Kidney capillary endothelial cell (primary cell): ENCODE measurements at regions not wholly inside any gene's neighbourhood (a gene's known extent, or its start where the extent isn't known, plus 50 kb on each side); places are given as distances from the start of the nearest gene placed in this dataset.
"Not testable (repeated sequence)": the region's sequence is repeated elsewhere in the genome, so short reads cannot be mapped to it uniquely, and the experiment has no call there.

Source experiments
- DNase-seq: peaks from one replicate; pipeline ENCODE4 v3.0.0-alpha.2; 2018; ENCODE audit warnings: low spot score

DNA sequence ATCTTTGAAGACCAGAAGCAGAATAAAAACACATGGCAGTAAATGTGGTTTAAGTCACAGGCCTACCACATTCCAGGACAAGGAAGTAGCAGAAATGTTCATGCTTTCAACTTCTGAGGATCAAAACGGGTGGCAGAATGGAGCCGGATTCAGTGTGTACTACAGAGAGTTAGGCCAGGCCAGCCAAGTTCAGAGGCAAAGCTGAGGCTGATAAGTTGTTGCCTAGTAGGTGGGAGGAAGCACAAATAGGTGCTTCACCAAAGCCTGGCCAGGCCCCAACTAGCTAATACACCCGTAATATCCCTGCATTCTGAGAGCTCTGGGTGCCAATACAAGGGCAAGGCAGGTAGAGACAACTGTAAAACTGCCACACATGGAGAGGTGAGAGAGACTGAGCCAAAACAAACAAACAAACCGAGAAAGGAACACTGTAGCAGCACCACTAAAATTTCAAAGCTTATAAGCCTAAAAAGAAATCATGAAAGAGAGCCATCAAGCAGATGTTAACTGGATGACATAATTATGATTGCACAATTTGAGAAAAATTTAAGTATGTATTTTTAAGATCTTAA, 156.4 kb upstream of the CBLB start:
- DNase-seq, result no peak

- no peak for DNase-seq
Observed at GRCh38 chr3:106029954-106030626, 161.3 kb upstream of the CBLB start.

DNA sequence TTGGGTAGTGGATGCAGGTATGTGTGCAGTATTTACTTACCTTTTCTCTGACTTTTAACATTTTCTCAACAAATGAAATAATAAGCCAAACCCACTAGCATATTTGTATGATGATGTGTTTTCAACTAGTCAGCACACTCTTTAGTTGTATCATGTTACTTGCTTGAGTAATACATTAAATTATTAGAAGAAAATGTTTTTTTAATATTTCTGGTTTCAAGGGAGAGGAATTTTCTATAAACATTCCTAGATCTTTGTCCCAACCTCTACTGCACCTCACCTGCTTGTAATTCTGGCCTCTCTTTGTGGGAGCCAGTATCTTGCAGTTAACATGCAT, 161.8 kb upstream of the CBLB start:
- DNase-seq, result no peak

DNA sequence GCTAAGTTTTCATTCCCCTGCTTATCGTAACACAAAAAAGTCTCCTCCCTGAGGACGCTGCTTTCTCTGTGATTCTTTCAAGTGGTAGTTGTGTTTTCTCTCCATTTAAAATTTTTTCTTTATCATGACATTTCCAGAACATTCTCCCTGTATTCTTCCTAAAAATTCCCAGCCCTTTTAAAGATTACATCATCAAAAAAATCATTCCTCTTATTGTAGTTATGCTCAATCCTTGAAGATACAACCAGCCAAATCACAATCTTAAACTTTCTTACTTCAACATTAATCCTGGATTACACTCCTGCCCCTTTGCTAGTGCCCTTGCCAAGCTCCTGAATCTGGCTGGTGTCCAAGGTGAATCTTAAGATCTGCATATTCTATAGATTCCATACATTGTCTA, 163.7 kb upstream of the CBLB start:
- no peak for DNase-seq

GRCh38 chr3:106033654-106034053, 164.8 kb upstream of the CBLB start:
- no peak for DNase-seq

DNA sequence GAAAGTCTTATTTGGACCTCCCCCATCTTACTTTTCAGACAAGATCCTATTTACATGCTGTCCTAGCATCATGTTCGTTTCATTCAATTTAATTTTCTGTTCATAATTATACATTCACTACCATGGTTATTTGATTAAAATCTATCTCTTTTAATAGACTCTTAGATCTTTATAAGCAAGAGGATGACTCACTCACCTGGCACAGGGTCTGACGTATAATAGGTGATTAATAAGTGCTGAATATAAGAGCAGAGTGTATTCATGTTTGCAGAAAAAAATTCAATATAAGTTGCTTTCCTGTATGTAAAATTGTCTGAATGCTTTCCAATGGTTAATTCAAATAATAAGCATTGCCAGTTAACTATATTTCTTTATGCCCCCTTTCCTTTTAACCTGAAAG, 165.5 kb upstream of the CBLB start:
- DNase-seq, result no peak

GRCh38 chr3:106035619-106036018, 166.8 kb upstream of the CBLB start:
- DNase-seq, result no peak

DNA sequence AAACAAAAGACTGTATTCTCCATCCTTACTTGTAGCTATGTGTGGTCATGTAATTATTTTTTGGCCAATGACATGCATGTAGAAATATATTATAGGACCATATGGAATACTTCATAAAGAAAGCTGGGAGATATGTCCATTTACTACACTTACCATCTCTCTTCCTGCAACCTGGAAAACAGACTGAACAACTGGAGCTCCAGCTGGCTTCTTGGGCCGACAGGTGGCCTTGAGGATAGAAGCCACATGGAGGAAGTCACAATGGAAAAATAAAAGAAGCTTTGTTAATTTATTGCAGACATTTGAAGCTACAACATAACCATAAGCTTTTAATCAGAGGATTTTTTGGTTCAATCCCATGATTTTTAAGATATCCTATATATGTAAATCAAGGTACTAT, 167.9 kb upstream of the CBLB start:
- no peak for DNase-seq

- DNase-seq, result no peak
Observed at GRCh38 chr3:106047221-106047620, 178.4 kb upstream of the CBLB start.

DNA sequence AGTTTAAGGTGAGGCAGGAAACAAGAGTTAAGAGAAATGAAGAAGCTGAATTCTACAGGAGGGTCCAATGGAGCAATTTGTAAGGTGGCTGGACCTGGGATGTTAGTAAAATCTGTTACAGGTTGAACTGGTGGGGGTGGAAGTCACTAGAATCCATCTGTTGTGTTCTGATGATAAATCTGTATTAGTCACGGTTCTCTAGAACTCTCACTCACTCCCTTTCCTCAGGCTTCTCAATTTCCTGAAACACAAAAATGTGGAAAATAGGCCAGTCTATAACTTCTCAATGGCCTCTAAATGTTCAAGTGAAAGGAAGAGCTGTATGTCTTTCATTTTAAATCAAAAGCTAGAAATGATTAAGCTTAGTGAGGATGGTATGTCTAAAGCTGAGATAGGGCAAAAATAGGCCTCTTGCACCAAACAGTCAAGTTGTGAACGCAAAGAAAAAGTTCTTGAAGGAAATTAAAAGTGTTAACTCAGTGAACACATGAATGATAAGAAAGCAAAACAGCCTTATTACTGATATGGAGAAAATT, 180.2 kb upstream of the CBLB start:
- DNase-seq, result no peak

DNA sequence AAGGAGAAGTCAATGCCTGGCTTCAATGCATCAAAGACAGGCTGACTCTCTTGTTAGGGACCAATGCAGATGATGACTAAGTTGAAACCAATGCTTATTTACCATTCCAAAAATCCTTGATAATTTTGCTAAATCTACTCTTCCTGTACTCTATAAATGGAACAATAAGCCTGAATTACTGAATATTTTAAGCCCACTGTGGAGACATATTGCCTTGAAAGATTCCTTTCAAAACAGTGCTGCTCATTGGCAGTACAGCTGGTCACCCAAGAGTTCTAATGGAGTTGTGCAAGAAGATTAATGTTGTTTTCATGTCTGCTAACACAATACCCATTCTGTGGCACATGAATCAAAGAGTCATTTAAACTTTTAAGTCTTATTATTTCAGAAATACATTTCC, 181.0 kb upstream of the CBLB start:
- DNase-seq, result no peak

DNA sequence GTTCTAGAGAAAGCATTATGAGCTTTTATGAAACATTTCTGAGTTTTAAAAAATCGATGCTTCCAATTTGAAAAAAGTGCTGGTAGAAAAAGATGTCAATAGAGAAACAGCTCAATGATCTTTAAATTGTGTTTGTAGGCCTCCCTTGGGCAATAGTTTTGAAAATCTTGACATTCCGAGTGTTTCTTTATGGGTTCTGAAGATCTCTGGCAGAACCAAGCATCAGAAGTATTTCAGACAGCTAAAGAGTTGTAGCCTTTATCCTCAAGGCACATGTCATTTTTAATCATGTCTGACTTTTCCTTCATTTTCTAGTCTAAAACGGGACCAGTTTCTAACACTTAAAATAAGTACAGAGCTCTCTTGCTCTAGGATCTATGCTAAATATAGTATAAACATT, 188.1 kb upstream of the CBLB start:
- DNase-seq, result no peak

DNA sequence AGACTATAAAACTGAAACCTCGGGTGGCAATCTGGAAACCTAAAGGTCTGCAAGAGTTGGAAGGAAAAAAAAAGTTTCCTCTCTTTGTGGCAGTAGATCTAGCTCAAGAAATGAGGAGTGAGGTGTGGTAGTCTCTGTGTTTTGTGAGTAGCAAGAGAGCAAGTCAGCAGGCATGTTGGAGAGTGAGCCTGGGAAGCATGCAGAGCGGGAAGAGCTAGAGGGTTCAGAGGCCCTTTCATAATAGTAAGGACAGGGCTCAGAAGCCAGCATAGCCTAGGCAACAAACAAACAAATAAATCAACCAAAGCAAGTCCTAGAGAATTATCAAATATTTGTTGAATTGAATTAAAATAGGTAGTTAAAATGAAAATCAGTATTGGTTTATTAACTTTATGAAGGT, 189.7 kb upstream of the CBLB start:
- DNase-seq, result no peak

GRCh38 chr3:106059953-106060517, 191.2 kb upstream of the CBLB start:
- DNase-seq, result no peak

- no peak for DNase-seq
Observed at GRCh38 chr3:106063909-106064308, 195.1 kb upstream of the CBLB start.

GRCh38 chr3:106065831-106066230, 197.0 kb upstream of the CBLB start:
- DNase-seq, result no peak

- DNase-seq, result no peak
Observed at GRCh38 chr3:106067711-106068110, 198.9 kb upstream of the CBLB start.

DNA sequence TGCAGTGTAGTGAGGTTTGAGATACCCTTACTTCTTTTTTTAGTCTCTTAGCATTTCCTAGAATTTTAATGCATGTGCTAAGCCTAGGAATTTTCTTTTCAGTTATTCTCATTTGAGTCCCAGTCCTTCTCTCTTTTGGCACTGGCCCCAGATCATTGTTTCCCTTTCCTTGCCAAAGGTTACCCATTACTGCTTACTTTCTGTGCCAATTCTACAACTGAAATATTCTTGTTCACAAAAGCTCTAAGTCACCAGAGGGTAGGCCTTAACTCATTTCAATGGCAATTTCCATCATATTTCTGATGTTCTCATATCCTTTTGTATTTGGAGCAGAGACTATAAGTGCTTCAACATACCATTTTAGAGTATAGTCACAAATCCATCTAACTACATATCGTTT, 199.6 kb upstream of the CBLB start:
- DNase-seq, result no peak

GRCh38 chr3:106068795-106069194, 200.0 kb upstream of the CBLB start:
- DNase-seq, result no peak

GRCh38 chr3:106070187-106070586, 201.4 kb upstream of the CBLB start:
- no peak for DNase-seq

DNA sequence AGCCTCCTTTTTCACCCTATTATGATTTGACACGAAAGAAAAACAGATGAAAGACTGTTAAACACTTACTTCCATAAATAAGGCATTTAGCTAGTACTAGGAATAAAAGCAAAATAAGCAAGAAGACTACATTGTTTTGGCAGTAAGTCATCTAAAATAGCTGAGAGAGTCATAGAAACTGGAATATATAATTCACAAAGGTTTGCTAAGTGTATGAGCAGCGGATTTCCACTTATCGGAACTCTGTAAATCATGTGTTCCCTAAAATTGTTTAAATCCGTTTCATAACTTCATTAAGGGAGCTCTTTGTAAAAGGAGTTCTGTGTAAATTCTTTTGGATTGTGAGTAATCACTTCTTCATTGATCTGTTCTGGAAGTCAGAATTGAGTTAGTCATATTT, 202.5 kb upstream of the CBLB start:
- no peak for DNase-seq

DNA sequence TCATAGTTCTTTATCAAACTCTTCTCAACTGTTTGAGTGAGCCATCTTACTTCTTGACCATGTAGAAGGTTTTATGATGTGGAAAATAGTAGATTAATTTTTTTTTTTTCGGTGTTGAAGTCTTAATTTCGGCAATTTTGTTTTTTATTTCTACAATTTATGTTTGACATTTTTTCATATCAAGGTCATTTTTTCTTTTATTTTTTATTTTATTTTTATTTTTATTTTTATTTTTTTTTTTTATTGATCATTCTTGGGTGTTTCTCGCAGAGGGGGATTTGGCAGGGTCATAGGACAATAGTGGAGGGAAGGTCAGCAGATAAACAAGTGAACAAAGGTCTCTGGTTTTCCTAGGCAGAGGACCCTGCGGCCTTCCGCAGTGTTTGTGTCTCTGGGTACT, 203.8 kb upstream of the CBLB start:
- DNase-seq, result not testable (repeated sequence)

DNA sequence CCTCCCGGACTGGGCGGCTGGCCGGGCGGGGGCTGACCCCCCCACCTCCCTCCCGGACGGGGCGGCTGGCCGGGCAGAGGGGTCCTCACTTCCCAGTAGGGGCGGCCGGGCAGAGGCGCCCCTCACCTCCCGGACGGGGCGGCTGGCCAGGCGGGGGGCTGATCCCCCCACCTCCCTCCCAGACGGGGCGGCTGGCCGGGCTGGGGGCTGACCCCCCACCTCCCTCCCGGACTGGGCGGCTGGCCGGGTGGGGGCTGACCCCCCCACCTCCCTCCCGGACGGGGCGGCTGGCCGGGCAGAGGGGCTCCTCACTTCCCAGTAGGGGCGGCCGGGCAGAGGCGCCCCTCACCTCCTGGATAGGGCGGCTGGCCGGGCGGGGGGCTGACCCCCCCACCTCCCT, 205.0 kb upstream of the CBLB start:
- DNase-seq, result not testable (repeated sequence)

DNA sequence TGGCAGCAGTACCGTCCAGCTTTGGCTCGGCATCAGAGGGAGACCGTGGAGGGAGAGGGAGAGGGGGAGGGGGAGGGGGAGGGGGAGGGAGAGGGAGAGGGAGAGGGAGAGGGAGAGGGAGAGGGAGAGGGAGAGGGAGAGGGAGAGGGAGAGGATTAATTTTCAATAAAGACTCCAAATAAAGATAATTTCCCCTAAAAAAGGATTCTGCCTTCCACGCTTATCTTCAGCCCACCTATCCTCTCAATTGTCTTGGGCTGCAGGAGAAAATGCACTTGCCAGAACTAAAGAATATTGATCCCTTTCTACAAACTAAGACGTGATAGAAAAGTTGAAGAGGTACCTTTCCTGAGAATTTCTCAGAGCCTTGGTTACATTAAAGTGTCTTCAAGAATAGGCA, 206.9 kb upstream of the CBLB start:
- not testable (repeated sequence) for DNase-seq
